GM20000 (cell line): ENCODE measurements at regions not wholly inside any gene's neighbourhood (a gene's known extent, or its start where the extent isn't known, plus 50 kb on each side); places are given as distances from the start of the nearest gene placed in this dataset.

Experiments
- DNase-seq: peaks from one replicate; pipeline ENCODE4 v3.0.0; 2012; ENCODE audit warnings: low spot score
- TF ChIP-seq, protein P1 (sequence below): IDR thresholded peaks from 2 replicates; pipeline ENCODE4 v1.5.1; 2012; ENCODE audit warnings: mild to moderate bottlenecking, control low read depth; ENCODE audit errors: extremely low read depth, missing control alignments

DNA sequence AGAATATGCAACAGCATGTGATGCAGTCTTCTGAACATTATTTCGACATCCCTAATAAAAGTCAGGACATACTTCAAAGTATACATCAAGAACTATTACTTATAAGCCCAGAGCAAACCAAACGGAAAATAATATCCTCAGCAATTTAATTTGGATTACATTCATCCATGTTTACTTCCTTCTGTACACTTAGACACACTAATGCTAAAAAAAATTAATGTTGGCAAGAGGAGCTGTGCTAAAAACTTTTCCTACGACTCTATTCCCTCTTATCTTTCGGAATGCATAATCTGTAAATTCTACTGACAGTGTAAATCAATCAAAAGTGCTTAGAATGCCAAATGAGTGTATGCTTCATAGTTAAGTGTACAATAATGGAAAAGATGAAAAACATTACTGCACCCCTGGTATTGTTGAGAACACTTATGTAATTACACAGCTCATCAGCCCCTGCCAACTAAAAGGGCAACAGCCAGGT, 301.2 kb upstream of the HSF2 start:
- TF ChIP-seq, protein P1, sequence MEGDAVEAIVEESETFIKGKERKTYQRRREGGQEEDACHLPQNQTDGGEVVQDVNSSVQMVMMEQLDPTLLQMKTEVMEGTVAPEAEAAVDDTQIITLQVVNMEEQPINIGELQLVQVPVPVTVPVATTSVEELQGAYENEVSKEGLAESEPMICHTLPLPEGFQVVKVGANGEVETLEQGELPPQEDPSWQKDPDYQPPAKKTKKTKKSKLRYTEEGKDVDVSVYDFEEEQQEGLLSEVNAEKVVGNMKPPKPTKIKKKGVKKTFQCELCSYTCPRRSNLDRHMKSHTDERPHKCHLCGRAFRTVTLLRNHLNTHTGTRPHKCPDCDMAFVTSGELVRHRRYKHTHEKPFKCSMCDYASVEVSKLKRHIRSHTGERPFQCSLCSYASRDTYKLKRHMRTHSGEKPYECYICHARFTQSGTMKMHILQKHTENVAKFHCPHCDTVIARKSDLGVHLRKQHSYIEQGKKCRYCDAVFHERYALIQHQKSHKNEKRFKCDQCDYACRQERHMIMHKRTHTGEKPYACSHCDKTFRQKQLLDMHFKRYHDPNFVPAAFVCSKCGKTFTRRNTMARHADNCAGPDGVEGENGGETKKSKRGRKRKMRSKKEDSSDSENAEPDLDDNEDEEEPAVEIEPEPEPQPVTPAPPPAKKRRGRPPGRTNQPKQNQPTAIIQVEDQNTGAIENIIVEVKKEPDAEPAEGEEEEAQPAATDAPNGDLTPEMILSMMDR, result no peak
- DNase-seq, result no peak

DNA sequence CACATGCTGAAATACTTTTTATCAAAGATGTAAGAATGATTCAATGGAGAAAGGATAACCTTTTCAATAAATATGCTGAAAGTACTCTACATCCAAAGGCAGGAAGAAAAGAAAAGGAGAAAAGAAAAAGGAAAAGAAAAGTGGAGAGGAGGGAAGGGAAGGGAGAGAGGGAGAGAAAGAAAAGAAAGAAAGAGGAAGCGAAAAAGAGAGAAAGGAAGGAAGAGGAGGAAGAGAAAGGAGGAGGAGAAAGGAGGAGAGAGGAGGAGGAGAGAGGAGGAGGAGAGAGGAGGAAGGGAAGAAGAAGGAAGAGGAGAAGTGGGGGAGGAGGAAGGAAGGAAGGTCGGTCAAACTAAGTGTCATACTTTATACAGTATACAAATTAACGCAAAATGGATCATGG, 297.4 kb upstream of the HSF2 start:
- TF ChIP-seq, protein P1, result no peak
- DNase-seq, result no peak

DNA sequence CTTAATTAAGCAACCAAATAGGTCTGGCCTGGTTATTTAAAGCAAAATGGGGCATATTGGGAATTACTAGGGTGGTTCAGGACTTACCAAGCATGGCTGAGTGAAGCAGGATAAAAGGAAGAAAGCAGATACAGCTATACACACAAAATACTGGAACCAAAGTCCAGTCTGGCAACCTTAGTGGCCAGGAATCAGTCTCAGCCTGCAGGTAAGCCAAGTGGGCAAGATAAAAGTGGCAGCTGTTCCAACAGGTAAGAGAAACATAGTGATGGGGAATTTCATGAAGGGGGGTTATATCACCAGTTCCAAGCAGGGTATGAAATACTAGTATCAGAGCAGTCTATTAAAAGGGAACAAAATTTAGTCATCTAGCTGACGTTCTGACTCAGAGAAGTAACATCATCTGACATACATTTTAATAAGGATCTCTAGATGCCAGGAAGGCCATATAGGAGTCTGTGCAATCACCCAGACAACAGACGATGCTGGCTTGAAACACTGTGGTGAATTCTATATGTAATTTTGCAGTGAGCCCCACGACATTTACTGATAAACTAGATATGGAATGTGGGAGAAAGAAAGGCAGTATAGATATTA, 292.1 kb upstream of the HSF2 start:
- DNase-seq, result no peak
- TF ChIP-seq, protein P1, result no peak

DNA sequence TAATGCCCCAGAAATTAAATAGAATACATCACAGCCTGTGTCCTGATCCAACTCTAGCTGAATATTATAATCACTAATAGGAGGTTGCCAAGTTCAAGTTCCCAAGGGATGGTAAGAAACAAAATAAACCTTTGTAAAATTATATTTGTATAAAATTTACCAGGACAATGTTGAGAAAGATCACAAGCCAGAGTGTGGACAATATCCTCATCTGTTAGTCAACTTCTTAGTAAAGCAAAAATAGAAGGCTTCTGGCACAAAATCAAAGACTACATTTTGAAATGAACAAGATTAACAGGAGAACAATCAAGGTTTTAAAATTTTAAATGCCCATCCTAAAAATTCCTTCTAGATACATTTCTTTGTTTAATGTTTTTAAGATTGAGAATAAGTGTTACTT, 290.4 kb upstream of the HSF2 start:
- DNase-seq, result no peak
- TF ChIP-seq, protein P1, result no peak

DNA sequence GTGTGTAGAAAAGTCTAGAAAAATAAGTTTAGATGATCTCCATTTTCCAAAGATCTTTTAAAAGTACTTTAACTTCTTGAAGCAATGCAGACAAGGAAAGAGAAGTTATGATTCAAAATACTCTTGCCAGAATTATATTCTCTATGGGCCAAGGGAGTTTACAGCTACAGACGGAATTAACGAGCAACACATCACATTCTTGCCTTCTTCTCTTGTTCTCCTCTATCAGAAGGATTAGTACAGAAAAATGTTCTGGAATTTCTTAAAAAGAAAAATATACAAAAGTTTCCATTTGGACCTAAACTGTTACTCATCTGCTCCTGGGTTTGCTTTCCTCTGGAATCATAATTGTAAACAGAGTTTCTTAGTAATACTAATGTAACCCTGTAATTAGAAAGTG, 284.7 kb upstream of the HSF2 start:
- no peak for DNase-seq
- TF ChIP-seq, protein P1, result no peak

DNA sequence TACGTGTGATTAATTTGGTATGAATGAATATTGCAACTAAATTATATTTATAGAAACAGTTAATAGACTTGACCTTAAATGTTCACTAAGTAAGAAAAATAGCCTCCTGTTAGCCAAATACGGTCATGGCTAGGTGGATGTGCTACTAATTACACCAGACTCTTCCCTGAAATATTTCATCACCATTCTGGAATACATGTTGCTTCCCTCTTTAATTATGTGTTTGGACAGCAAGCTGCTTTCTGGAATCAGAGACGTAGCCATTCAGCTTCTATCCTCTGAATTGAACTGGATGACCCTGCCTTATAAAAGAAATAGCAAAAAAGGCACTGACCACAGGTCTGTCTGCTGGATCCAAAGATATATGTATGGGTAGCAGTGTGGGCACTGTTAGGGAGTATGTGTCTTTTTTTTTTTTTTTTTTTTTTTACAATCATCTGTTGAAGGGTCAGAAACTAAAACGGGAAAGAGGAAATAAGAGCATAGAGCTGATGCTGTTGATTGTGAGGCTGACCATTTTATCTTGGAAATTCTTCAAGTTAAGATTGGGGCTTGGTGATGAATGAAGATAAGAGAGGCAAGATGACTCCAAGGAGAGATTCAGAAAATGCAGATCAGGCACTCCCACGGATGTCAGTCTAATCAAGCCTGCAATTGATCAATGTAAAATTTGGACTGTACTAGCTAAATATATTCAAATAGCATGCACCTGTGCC, 283.2 kb upstream of the HSF2 start:
- TF ChIP-seq, protein P1, result no peak
- DNase-seq, result no peak

DNA sequence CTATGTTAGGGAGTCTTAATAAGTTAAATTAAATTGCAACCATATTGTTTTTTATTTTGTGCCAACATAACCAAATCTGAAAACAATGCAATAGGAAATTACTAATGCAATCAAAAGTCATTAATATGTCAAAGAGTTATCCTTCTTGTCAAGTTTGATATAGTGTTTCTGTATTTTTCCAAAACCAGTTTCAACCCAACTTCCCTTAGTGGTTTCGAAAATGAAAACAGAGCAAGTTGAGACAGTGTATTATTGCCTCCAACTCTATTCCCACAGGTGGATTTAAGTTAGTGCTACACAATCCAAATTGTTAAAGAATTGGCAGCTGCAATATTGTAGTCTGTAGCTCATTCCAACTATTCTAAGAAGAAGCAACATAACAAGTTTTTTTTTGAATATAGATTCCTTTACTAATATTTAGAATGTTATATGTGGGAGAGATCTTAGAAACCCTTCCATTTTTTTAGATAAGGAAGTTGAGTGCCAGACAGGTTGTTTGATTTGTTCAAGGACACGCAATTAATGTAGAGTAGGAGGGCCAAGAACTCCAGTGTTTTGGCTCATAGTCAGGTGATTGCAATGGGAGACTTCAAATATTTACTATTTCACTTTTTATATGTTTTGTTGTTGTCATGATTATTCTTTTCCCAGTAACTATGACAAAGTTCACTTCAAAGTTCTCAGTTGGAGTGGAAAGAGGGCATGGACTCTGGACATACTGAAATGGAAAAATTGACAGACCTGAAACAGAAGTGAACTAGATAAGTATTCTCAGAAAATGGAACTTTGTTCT, 282.4 kb upstream of the HSF2 start:
- TF ChIP-seq, protein P1, result no peak
- no peak for DNase-seq
